Esophagus muscularis mucosa (tissue), 3 donors: ENCODE measurements at regions not wholly inside any gene's neighbourhood (a gene's known extent, or its start where the extent isn't known, plus 50 kb on each side); places are given as distances from the start of the nearest gene placed in this dataset.

Experiments
- EP300 ChIP-seq: sonication (generic); formaldehyde crosslinking; IDR thresholded peaks from one replicate; pipeline ENCODE4 v1.6.1; 2017; ENCODE audit warnings: antibody characterized with exemption
- TF ChIP-seq, protein P1 (sequence below), 3 experiments: fragments of 200-600 bp in 2 of 3; fragments of 450-650 bp in 1 of 3; sonication (generic) in 2 of 3; IDR thresholded peaks; one replicate each; pipeline ENCODE4 v1.5.1; 2017 to 2019; ENCODE audit warnings: antibody characterized with exemption in 3 of 3, mild to moderate bottlenecking in 2 of 3, moderate library complexity in 1 of 3

DNA sequence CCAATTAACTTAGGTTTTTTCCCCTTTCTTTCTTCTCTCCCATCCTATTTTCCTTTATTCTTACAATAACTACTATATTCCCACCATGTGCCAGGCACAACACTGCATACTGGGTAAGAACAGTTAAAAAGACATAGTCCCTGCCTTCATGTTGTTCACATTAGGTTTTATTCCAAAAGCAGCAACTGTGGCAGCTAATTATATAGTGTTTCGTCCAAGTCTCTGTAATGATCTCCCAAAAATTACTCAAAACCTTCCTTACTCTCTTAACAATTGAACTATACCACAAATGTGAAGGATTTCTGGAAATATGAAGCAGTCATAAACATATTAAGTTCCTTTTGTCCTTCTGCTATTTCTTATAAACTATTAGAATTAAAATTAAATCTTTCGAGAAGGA lies 184.1 kb upstream of the C11orf58 start:
- TF ChIP-seq, protein P1, sequence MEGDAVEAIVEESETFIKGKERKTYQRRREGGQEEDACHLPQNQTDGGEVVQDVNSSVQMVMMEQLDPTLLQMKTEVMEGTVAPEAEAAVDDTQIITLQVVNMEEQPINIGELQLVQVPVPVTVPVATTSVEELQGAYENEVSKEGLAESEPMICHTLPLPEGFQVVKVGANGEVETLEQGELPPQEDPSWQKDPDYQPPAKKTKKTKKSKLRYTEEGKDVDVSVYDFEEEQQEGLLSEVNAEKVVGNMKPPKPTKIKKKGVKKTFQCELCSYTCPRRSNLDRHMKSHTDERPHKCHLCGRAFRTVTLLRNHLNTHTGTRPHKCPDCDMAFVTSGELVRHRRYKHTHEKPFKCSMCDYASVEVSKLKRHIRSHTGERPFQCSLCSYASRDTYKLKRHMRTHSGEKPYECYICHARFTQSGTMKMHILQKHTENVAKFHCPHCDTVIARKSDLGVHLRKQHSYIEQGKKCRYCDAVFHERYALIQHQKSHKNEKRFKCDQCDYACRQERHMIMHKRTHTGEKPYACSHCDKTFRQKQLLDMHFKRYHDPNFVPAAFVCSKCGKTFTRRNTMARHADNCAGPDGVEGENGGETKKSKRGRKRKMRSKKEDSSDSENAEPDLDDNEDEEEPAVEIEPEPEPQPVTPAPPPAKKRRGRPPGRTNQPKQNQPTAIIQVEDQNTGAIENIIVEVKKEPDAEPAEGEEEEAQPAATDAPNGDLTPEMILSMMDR (IDR thresholded peaks at IDR 0.05): no peak
- no peak for TF ChIP-seq EP300
